Astrocyte (in vitro differentiated cells and primary cell): ENCODE measurements at regions not wholly inside any gene's neighbourhood (a gene's known extent, or its start where the extent isn't known, plus 50 kb on each side); places are given as distances from the start of the nearest gene placed in this dataset.
A peak's percentile ranks its signal among the peaks of the same experiment; 100 is the strongest.

Source experiments
- DNase-seq: peaks from one replicate; pipeline ENCODE4 v3.0.0-alpha.2; 2010; ENCODE audit warnings: low read depth
- FAIRE-seq: peaks from 2 replicates; lab custom pipeline; 2011; peaks lifted over from hg19 to GRCh38; lab: Jason Lieb, UNC
- H2AFZ ChIP-seq: 2 replicates; pipeline ENCODE4 v1.6.0; 2012; ENCODE audit warnings: low read depth, low read length, inconsistent platforms
- H3K27ac ChIP-seq: 2 replicates; pipeline ENCODE4 v1.5.1; 2011; ENCODE audit warnings: low read depth, low read length, inconsistent platforms
- H3K27me3 ChIP-seq: 2 replicates; pipeline ENCODE4 v1.6.0; 2011; ENCODE audit warnings: low read length, inconsistent platforms; ENCODE audit not compliant: insufficient read depth
- H3K36me3 ChIP-seq: 2 replicates; pipeline ENCODE4 v1.5.1; 2011; ENCODE audit warnings: low read length, inconsistent platforms; ENCODE audit not compliant: insufficient read depth
- H3K4me1 ChIP-seq: 2 replicates; pipeline ENCODE4 v1.5.1; 2011; ENCODE audit warnings: low read length, inconsistent platforms; ENCODE audit not compliant: insufficient read depth
- H3K4me2 ChIP-seq: 2 replicates; pipeline ENCODE4 v1.6.0; 2012; ENCODE audit warnings: low read length, inconsistent platforms
- H3K4me3 ChIP-seq: 2 replicates; pipeline ENCODE4 v1.5.1; 2011; ENCODE audit warnings: low read depth, mild to moderate bottlenecking, low read length, inconsistent platforms; ENCODE audit not compliant: insufficient read depth
- H3K79me2 ChIP-seq: 2 replicates; pipeline ENCODE4 v1.6.0; 2012; ENCODE audit warnings: mild to moderate bottlenecking, low read length, inconsistent platforms; ENCODE audit not compliant: insufficient read depth
- H3K9ac ChIP-seq: 2 replicates; pipeline ENCODE4 v1.6.0; 2012; ENCODE audit warnings: mild to moderate bottlenecking, low read length, inconsistent platforms
- H3K9me3 ChIP-seq: 2 replicates; pipeline ENCODE4 v1.5.1; 2012; ENCODE audit warnings: low read depth, mild to moderate bottlenecking, low read length, inconsistent platforms; ENCODE audit not compliant: insufficient read depth
- H4K20me1 ChIP-seq: 2 replicates; pipeline ENCODE4 v1.6.0; 2012; ENCODE audit warnings: low read length, inconsistent platforms; ENCODE audit not compliant: insufficient read depth
- H3K27ac Mint-ChIP-seq: one replicate; pipeline ENCODE4 v1.8.0; 2021; ENCODE audit warnings: mild to moderate bottlenecking, mixed read lengths; ENCODE audit not compliant: unreplicated experiment
- H3K27me3 Mint-ChIP-seq: one replicate; pipeline ENCODE4 v1.8.0; 2021; ENCODE audit warnings: low read depth, mixed read lengths; ENCODE audit not compliant: unreplicated experiment
- H3K36me3 Mint-ChIP-seq: one replicate; pipeline ENCODE4 v1.8.0; 2021; ENCODE audit warnings: low read depth, mixed read lengths; ENCODE audit not compliant: unreplicated experiment
- H3K4me1 Mint-ChIP-seq: one replicate; pipeline ENCODE4 v1.8.0; 2021; ENCODE audit warnings: low read depth, mixed read lengths; ENCODE audit not compliant: unreplicated experiment
- H3K4me3 Mint-ChIP-seq: one replicate; pipeline ENCODE4 v1.8.0; 2021; ENCODE audit warnings: mild to moderate bottlenecking, moderate library complexity, mixed read lengths; ENCODE audit not compliant: unreplicated experiment
- H3K9me3 Mint-ChIP-seq: one replicate; pipeline ENCODE4 v1.8.0; 2021; ENCODE audit warnings: mild to moderate bottlenecking, mixed read lengths; ENCODE audit not compliant: unreplicated experiment
- EZH2 ChIP-seq: IDR thresholded peaks from 2 replicates; pipeline ENCODE4 v1.6.1; 2012; ENCODE audit warnings: mild to moderate bottlenecking, low read length, inconsistent platforms; ENCODE audit not compliant: insufficient read depth
- TF ChIP-seq, protein P1 (sequence below): IDR thresholded peaks from 2 replicates; pipeline ENCODE4 v1.5.1; 2011; ENCODE audit warnings: low read depth, mild to moderate bottlenecking, inconsistent platforms, low read length, moderate library complexity; ENCODE audit not compliant: insufficient read depth

DNA sequence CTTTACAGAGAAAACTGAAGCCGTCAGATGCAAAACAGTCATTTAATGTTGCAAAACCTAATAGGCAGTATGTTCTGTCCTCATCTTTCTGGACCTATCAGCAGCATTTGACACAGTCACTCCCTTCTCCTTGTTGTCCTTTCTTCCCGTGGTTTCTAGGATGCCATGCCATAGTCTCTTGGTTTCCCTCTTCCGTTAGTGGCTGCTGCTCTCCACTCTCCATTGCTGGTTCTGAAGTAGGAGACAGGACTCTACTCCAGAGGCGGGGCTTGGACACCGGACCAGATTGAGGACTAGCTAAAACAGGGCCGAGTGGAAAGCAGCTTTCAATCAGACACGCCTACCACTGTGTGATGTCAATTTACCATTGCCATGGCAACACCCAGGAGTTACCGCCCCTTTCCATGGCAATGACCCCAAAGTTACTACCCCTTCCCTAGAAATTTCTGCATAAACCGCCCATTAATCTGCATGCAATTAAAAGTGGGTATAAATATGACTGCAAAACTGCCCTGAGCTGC is 88.8 kb upstream of the CCDC160 start:
- Histone ChIP-seq H3K9me3 (no peaks in the 10 kb centered on the region), H3K4me3 (no peak overlapping the region), H4K20me1 (no peaks in the 10 kb centered on the region), H3K4me2 (peak overlapping the region; percentile 30), H3K27me3 (no peaks in the 10 kb centered on the region), H2AFZ (no peak overlapping the region), H3K36me3 (no peaks in the 10 kb centered on the region), H3K79me2 (no peaks in the 10 kb centered on the region), H3K27ac (no peak overlapping the region), H3K4me1 (no peaks in the 10 kb centered on the region), H3K9ac (no peak overlapping the region)
- TF ChIP-seq, protein P1, sequence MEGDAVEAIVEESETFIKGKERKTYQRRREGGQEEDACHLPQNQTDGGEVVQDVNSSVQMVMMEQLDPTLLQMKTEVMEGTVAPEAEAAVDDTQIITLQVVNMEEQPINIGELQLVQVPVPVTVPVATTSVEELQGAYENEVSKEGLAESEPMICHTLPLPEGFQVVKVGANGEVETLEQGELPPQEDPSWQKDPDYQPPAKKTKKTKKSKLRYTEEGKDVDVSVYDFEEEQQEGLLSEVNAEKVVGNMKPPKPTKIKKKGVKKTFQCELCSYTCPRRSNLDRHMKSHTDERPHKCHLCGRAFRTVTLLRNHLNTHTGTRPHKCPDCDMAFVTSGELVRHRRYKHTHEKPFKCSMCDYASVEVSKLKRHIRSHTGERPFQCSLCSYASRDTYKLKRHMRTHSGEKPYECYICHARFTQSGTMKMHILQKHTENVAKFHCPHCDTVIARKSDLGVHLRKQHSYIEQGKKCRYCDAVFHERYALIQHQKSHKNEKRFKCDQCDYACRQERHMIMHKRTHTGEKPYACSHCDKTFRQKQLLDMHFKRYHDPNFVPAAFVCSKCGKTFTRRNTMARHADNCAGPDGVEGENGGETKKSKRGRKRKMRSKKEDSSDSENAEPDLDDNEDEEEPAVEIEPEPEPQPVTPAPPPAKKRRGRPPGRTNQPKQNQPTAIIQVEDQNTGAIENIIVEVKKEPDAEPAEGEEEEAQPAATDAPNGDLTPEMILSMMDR = no peak
- TF ChIP-seq EZH2 = no peak
- no peak for DNase-seq
- Mint-ChIP-seq H3K36me3 (no peaks in the 10 kb centered on the region), H3K4me3 (no peak overlapping the region), H3K4me1 (no peaks in the 10 kb centered on the region), H3K9me3 (no peaks in the 10 kb centered on the region), H3K27ac (no peak overlapping the region), H3K27me3 (no peaks in the 10 kb centered on the region)
- no peak for FAIRE-seq

GRCh38 chrX:134158821-134159512 is 78.0 kb upstream of the CCDC160 start:
- Histone ChIP-seq H3K4me1 (no peaks in the 10 kb centered on the region), H3K4me3 (no peak overlapping the region), H2AFZ (no peak overlapping the region), H3K36me3 (no peaks in the 10 kb centered on the region), H3K4me2 (no peak overlapping the region), H4K20me1 (no peaks in the 10 kb centered on the region), H3K79me2 (no peaks in the 10 kb centered on the region), H3K9me3 (no peaks in the 10 kb centered on the region), H3K27ac (no peak overlapping the region), H3K27me3 (no peaks in the 10 kb centered on the region), H3K9ac (no peak overlapping the region)
- Mint-ChIP-seq H3K36me3 (no peaks in the 10 kb centered on the region), H3K4me3 (no peak overlapping the region), H3K9me3 (no peaks in the 10 kb centered on the region), H3K4me1 (no peaks in the 10 kb centered on the region), H3K27ac (no peak overlapping the region), H3K27me3 (no peaks in the 10 kb centered on the region)
- no peak for DNase-seq
- no peak for TF ChIP-seq EZH2
- TF ChIP-seq, protein P1 = no peak
- peak; percentile 49 for FAIRE-seq

- no peak for DNase-seq
- H3K4me3 ChIP-seq = no peak overlapping the region
- Mint-ChIP-seq H3K4me1 (no peaks in the 10 kb centered on the region), H3K4me3 (no peak overlapping the region), H3K27ac (no peak overlapping the region), H3K36me3 (no peaks in the 10 kb centered on the region), H3K27me3 (no peaks in the 10 kb centered on the region), H3K9me3 (no peaks in the 10 kb centered on the region)
- H3K9ac ChIP-seq = no peak overlapping the region
- H3K9me3 ChIP-seq = no peaks in the 10 kb centered on the region
- no peak overlapping the region for H2AFZ ChIP-seq
- H4K20me1 ChIP-seq = no peaks in the 10 kb centered on the region
- no peak overlapping the region for H3K27ac ChIP-seq
- H3K4me1 ChIP-seq = no peaks in the 10 kb centered on the region
- H3K4me2 ChIP-seq = no peak overlapping the region
- no peaks in the 10 kb centered on the region for H3K27me3 ChIP-seq
- H3K36me3 ChIP-seq = no peaks in the 10 kb centered on the region
- H3K79me2 ChIP-seq = no peaks in the 10 kb centered on the region
- FAIRE-seq = no peak
- no peak for TF ChIP-seq EZH2
- TF ChIP-seq, protein P1 = no peak
Observed at GRCh38 chrX:134161162-134161561, 75.8 kb upstream of the CCDC160 start.
